HG02610 (cell line): ENCODE measurements at regions not wholly inside any gene's neighbourhood (a gene's known extent, or its start where the extent isn't known, plus 50 kb on each side); places are given as distances from the start of the nearest gene placed in this dataset.

Source experiments
- ATAC-seq: cut with Tn5 transposase; IDR thresholded peaks from one replicate; pipeline ENCODE4 v1.9.1; 2021; ENCODE audit warnings: mild to moderate bottlenecking, moderate library complexity; ENCODE audit not compliant: unreplicated experiment

- no peak for ATAC-seq
Measured at GRCh38 chr4:177103619-177104018, 206.1 kb upstream of the NEIL3 start.

GRCh38 chr4:177105536-177105935 is 204.1 kb upstream of the NEIL3 start:
- ATAC-seq = no peak

- ATAC-seq = no peak
Measured at GRCh38 chr4:177107288-177107921, 202.3 kb upstream of the NEIL3 start.

GRCh38 chr4:177108708-177109107 is 201.0 kb upstream of the NEIL3 start:
- ATAC-seq = no peak

- ATAC-seq = no peak
Measured at GRCh38 chr4:177109769-177110168, 199.9 kb upstream of the NEIL3 start.

GRCh38 chr4:177116161-177116560 is 193.5 kb upstream of the NEIL3 start:
- ATAC-seq = no peak

GRCh38 chr4:177117256-177117655 is 192.4 kb upstream of the NEIL3 start:
- no peak for ATAC-seq

GRCh38 chr4:177118596-177118995 is 191.1 kb upstream of the NEIL3 start:
- ATAC-seq = no peak

- ATAC-seq = no peak
Measured at GRCh38 chr4:177119021-177119471, 190.6 kb upstream of the NEIL3 start.

- no peak for ATAC-seq
Measured at GRCh38 chr4:177119691-177120090, 190.0 kb upstream of the NEIL3 start.

GRCh38 chr4:177123811-177124210 is 185.9 kb upstream of the NEIL3 start:
- no peak for ATAC-seq

- no peak for ATAC-seq
Measured at GRCh38 chr4:177124349-177125064, 185.2 kb upstream of the NEIL3 start.

- ATAC-seq = no peak
Measured at GRCh38 chr4:177125656-177126055, 184.0 kb upstream of the NEIL3 start.

GRCh38 chr4:177127658-177128057 is 182.0 kb upstream of the NEIL3 start:
- ATAC-seq = no peak

- ATAC-seq = no peak
Measured at GRCh38 chr4:177128306-177128705, 181.4 kb upstream of the NEIL3 start.

GRCh38 chr4:177131736-177132135 is 177.9 kb upstream of the NEIL3 start:
- ATAC-seq = no peak

- no peak for ATAC-seq
Measured at GRCh38 chr4:177147668-177148067, 162.0 kb upstream of the NEIL3 start.

GRCh38 chr4:177155454-177155853 is 154.2 kb upstream of the NEIL3 start:
- no peak for ATAC-seq

- no peak for ATAC-seq
Measured at GRCh38 chr4:177159600-177159999, 150.1 kb upstream of the NEIL3 start.

GRCh38 chr4:177161781-177162180 is 147.9 kb upstream of the NEIL3 start:
- no peak for ATAC-seq

- ATAC-seq = no peak
Measured at GRCh38 chr4:177163532-177163931, 146.1 kb upstream of the NEIL3 start.

GRCh38 chr4:177171588-177171987 is 138.1 kb upstream of the NEIL3 start:
- ATAC-seq = no peak

GRCh38 chr4:177175473-177175872 is 134.2 kb upstream of the NEIL3 start:
- ATAC-seq = no peak
